HG03064 (cell line): ENCODE measurements at regions not wholly inside any gene's neighbourhood (a gene's known extent, or its start where the extent isn't known, plus 50 kb on each side); places are given as distances from the start of the nearest gene placed in this dataset.

Experiments
- ATAC-seq: cut with Tn5 transposase; IDR thresholded peaks from one replicate; pipeline ENCODE4 v1.9.1; 2021; ENCODE audit warnings: low read depth; ENCODE audit not compliant: unreplicated experiment

DNA sequence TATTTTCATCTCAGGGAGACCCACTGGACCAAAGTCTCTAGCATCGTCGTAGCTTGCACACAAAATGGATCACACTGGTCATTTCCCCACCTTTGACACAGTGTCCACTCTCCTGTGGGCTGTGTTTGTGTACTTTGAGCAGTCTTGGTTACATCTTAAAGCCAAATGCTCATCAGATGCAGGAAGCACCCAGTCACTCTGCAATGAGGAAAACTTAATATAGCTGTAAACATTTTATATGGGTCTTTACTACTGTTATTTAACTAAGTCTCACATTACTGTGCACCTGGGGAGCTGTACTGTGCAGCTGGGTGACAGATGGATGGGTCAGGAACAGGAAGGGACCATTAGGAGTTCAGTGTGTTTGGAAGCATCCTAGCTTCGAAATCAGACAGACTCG lies 109.0 kb upstream of the CXCR4 start:
- no peak for ATAC-seq

DNA sequence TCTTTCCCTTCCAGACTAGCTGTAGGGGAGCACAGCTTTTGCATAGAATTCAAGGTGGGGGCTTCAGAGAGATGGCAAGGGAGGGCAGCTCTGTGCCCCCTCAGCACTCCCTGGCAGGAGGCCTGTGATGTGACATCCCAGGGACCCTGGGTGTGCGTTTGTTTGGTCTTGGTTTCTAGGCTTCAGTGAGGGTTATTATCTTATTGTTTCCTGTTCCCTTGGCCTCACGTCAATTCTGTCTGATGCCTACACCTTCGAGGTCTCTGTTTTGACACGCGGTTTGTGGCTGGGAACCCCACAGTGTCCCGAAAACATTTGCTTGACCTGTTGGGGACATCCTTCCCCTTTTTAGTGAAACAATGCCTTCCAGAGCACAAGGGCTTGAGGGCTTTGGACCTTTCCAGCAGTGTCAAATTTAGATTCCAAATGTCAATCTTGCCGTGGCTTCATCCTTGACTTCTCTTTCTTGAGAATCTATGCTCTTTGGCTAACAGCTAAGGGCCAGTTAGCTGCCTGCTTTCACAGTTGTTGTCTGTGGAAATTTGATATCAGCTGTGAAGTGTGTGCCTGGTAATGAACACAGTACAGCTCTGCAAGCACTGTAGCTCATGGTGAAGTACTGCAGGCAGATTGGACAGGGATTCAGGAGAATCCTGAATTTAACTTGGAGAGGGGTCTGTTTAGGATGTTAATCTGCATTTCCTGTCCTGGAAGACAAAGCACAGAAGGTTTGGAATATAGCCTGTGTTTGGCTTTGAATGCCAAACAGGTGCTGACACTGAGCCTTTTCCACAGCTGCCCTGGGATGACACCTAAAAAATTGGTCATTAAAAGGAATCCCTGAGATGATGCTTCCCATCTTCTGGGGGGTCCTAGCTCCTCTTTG lies 108.2 kb upstream of the CXCR4 start:
- ATAC-seq: no peak

DNA sequence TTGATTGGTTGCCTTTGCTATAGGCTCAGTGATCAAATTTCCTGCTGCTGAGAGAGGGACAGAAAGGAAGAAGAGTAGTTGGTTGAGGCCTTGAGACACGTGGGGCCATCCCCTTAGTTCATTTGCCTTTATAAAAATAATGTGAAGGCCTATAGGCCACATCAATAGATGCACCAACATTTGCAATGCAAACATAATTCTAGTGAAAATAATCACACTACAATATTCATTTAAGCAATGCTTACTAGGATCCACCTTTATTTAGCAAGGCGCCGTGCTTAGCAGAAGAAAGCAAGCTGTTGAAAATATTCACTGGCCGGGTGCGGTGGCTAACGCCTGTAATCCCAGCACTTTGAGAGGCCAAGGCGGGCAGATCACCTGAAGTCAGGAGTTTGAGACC lies 105.3 kb upstream of the CXCR4 start:
- ATAC-seq: no peak

DNA sequence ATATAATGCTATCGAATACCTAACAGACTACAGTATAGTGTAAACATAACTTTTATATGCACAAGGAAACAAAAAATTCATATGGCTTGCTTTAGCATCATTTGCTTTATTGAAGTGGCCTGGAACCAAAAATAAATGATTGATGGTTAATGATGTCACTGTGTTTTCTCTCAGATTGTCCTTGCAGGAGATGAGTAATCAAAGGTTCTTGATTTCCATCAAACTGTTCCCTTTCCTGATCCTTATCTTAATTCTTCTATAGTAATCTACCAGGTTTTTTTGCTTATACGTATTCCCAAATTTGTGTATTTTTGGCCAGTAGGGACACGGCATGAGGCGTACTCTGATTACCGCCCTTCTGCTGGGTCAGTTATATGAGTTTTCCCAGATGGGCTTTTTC lies 104.9 kb upstream of the CXCR4 start:
- ATAC-seq: no peak

DNA sequence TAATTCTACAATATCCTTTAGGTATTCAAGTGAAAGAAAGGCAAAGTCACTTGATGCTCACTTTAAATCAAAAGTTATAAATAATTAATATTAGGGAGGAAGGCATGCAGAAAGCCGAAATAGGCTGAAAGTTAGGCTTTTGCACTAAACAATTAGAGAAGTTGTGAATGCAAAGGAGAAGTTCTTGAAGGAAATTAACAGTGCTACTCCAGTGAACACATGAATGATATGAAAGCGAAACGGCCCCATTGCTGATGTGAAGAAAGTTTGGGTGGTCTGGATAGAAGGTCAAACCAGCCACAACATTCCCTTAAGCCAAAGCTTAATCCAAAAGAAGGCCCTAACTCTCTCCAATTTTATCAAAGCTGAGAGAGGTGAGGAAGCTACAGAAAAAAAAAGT lies 103.1 kb upstream of the CXCR4 start:
- ATAC-seq: no peak

- no peak for ATAC-seq
Measured at GRCh38 chr2:136219963-136220362, 102.0 kb upstream of the CXCR4 start.

- no peak for ATAC-seq
Measured at GRCh38 chr2:136219341-136219740, 101.4 kb upstream of the CXCR4 start.

GRCh38 chr2:136217996-136218395 lies 100.0 kb upstream of the CXCR4 start:
- ATAC-seq: no peak

GRCh38 chr2:136215908-136216472 lies 98.0 kb upstream of the CXCR4 start:
- no peak for ATAC-seq

DNA sequence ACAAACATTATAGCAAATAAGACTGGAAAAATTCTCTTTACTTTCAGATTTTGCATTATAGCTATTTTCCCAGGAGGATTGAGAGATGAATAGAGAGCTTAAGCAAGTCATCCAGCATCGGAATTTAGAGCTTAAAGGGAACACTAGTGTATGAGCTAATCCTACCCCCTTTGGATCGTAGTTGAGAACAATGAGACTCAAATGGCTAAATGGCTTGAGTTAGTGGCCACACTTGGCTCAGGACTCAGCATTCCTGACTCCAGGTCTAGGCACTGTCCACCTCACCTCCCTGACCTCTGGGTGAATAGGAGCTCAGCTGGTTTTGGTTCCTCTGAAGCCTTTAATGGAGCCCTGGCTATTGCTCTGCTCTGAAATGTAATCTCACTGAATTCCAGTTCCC lies 97.5 kb upstream of the CXCR4 start:
- no peak for ATAC-seq

GRCh38 chr2:136214307-136215200 lies 96.6 kb upstream of the CXCR4 start:
- no peak for ATAC-seq

DNA sequence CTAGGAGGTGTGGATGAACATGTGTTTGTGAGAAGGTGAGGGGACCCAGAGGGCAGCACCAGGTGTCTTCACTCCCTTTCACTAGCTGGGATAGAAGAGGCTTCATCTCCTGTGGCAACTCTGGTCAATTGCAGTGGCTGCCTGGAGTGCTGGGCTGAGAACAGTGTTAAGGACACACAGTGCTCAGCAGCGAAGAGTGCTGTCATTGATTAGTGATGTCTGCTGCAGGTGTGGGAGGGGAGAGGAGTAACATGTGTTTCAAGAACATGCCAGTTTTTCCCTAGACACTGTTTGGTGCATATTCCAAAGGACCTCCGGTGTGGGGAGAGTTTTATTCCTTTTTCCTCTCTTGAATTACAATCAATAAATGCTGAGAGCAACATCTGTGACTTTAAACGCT lies 95.9 kb upstream of the CXCR4 start:
- ATAC-seq: no peak

GRCh38 chr2:136212426-136213378 lies 94.8 kb upstream of the CXCR4 start:
- peak; percentile 70 for ATAC-seq

DNA sequence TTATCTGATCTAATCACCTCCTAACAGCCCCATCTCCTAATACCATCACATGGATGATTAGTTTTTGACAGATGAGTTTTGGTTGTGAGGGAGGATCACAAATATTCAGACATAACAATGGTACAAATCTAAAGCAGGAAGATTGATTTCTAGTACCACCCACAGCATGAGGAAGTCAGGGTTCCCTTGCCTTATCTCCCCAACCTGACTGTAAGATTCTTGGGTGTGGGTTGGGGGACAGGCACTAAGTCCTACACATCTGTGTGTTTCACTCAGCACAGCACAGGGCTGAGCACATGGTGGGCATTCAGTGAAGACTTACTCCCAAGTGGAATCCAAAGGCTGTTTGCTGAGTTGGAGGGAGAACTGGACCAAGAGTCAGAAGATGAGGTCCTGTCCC lies 93.8 kb upstream of the CXCR4 start:
- ATAC-seq: no peak

GRCh38 chr2:136210822-136211221 lies 92.9 kb upstream of the CXCR4 start:
- no peak for ATAC-seq

DNA sequence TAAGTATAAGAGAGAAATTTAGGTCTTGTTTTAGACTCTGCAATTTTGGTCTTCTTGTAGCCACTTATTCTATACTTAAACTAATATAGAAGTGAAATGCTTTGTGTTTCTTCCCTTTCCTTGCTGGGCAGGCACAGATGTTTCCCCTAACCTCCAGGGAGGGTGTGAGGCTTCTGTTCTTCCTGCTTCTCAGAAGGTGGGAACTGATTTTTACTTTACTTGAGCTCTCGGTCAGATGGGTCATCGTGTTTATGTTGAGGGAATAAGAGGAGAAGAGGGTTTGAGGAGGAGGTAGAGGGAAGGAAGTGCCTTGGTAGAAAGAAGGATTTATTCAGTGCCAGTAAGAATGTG lies 92.5 kb upstream of the CXCR4 start:
- no peak for ATAC-seq

- no peak for ATAC-seq
Measured at GRCh38 chr2:136209561-136210454, 91.9 kb upstream of the CXCR4 start.

- no peak for ATAC-seq
Measured at GRCh38 chr2:136208682-136209420, 90.9 kb upstream of the CXCR4 start.

GRCh38 chr2:136207665-136208064 lies 89.7 kb upstream of the CXCR4 start:
- ATAC-seq: peak; percentile 11
